Upper lobe of left lung (tissue), 6 donors: ENCODE measurements at regions not wholly inside any gene's neighbourhood (a gene's known extent, or its start where the extent isn't known, plus 50 kb on each side); places are given as distances from the start of the nearest gene placed in this dataset.
"Not testable (repeated sequence)": the region's sequence is repeated elsewhere in the genome, so short reads cannot be mapped to it uniquely, and the experiment has no call there.

Experiments
- ATAC-seq, 2 donors: fragments of 200-7000 bp; cut with Tn5 transposase; one replicate each; pipeline ENCODE4 v1.9.1; 2022; ENCODE audit warnings: mild to moderate bottlenecking in 2 of 2, moderate library complexity in 2 of 2; ENCODE audit not compliant: low FRiP score in 2 of 2
- DNase-seq, 2 donors: peaks; one replicate each; pipeline ENCODE4 v3.0.0-alpha.2; 2019 to 2020
- H3K27ac ChIP-seq, 4 donors: fragments of 200-600 bp; sonication (generic); one replicate each; pipeline ENCODE4 v1.5.1; 2016 to 2019
- H3K27me3 ChIP-seq, 4 donors: fragments of 200-600 bp; sonication (generic); one replicate each; pipeline ENCODE4 v1.5.1; 2017 to 2019
- H3K36me3 ChIP-seq, 4 donors: fragments of 200-600 bp; sonication (generic); one replicate each; pipeline ENCODE4 v1.5.1; 2016 to 2019
- H3K4me1 ChIP-seq, 4 donors: fragments of 200-600 bp; sonication (generic); one replicate each; pipeline ENCODE4 v1.5.1; 2018 to 2019
- H3K4me3 ChIP-seq, 4 donors: fragments of 200-600 bp; sonication (generic); one replicate each; pipeline ENCODE4 v1.5.1; 2017 to 2019; ENCODE audit warnings: mild to moderate bottlenecking in 2 of 4, moderate library complexity in 1 of 4
- H3K9me3 ChIP-seq, 4 donors: fragments of 200-600 bp; sonication (generic); one replicate each; pipeline ENCODE4 v1.5.1; 2018 to 2019
- EP300 ChIP-seq, 4 donors: sonication (generic); formaldehyde crosslinking; IDR thresholded peaks; one replicate each; pipeline ENCODE4 v1.5.1; 2017; ENCODE audit warnings: antibody characterized with exemption in 4 of 4, control low read depth in 2 of 4
- POLR2A ChIP-seq, 4 donors: fragments of 450-650 bp; IDR thresholded peaks; one replicate each; pipeline ENCODE4 v1.5.1; 2016 to 2017; ENCODE audit warnings: antibody characterized with exemption in 4 of 4, mild to moderate bottlenecking in 2 of 4
- POLR2AphosphoS5 ChIP-seq, 2 donors: sonication (generic); formaldehyde crosslinking; IDR thresholded peaks; one replicate each; pipeline ENCODE4 v1.5.1; 2017; ENCODE audit warnings: antibody characterized with exemption in 2 of 2
- WGBS, 2 donors: methylation state at CpG; one replicate each; pipeline ENCODE4 v1.1.5; 2017 to 2018; 5-methylcytosine and 5-hydroxymethylcytosine counted together
- TF ChIP-seq, protein P1 (sequence below), 6 experiments: fragments of 450-650 bp in 4 of 6; fragments of 200-600 bp in 2 of 6; sonication (generic) in 2 of 6; IDR thresholded peaks; one replicate each; pipeline ENCODE4 v1.5.1; 2016 to 2019; ENCODE audit warnings: antibody characterized with exemption in 6 of 6
- donor health status: DM: no; HTN: no; CAD: no; lungs with moderate emphysema.
- donor health status: DM: no; HTN: yes; CAD: no; lungs with severe emphysema.

DNA sequence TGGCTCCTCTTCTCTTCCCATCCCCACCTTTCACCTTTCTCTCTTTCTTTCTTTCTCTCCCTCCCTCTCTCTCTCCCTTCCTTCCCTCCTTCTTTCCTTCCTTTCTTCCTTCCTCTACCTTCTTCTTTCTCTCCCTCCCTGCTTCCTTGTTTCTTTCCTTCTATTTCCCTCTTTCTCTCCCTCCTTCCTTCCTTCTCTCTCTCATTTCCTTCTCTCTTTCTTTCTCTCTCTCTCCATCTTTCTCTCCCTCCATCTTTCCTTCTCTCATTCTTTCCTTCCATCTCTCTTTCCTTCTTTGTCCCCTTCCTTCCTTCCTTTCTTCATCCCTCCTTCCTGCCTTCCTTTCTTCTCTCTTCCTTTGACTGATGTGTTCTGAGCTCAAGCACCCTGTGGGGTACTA, 1467.0 kb upstream of the DEFB115 start:
- TF ChIP-seq POLR2A (IDR thresholded peaks at IDR 0.05) (no peak), POLR2AphosphoS5 (IDR thresholded peaks at IDR 0.05) (no peak), EP300 (IDR thresholded peaks at IDR 0.05) (no peak)
- TF ChIP-seq, protein P1, sequence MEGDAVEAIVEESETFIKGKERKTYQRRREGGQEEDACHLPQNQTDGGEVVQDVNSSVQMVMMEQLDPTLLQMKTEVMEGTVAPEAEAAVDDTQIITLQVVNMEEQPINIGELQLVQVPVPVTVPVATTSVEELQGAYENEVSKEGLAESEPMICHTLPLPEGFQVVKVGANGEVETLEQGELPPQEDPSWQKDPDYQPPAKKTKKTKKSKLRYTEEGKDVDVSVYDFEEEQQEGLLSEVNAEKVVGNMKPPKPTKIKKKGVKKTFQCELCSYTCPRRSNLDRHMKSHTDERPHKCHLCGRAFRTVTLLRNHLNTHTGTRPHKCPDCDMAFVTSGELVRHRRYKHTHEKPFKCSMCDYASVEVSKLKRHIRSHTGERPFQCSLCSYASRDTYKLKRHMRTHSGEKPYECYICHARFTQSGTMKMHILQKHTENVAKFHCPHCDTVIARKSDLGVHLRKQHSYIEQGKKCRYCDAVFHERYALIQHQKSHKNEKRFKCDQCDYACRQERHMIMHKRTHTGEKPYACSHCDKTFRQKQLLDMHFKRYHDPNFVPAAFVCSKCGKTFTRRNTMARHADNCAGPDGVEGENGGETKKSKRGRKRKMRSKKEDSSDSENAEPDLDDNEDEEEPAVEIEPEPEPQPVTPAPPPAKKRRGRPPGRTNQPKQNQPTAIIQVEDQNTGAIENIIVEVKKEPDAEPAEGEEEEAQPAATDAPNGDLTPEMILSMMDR (IDR thresholded peaks at IDR 0.05): no peak
- no peaks in the 10 kb centered on the region for H3K36me3 ChIP-seq
- ATAC-seq (no peak), DNase-seq (no peak)
- no peaks in the 10 kb centered on the region for H3K27me3 ChIP-seq
- H3K27ac ChIP-seq: no peak overlapping the region
- no peak overlapping the region for H3K4me3 ChIP-seq
- H3K9me3 ChIP-seq: peaks cover 0 to 12% (median 0%) of the 10 kb centered on the region in 4 donors
- H3K4me1 ChIP-seq: no peaks in the 10 kb centered on the region

DNA sequence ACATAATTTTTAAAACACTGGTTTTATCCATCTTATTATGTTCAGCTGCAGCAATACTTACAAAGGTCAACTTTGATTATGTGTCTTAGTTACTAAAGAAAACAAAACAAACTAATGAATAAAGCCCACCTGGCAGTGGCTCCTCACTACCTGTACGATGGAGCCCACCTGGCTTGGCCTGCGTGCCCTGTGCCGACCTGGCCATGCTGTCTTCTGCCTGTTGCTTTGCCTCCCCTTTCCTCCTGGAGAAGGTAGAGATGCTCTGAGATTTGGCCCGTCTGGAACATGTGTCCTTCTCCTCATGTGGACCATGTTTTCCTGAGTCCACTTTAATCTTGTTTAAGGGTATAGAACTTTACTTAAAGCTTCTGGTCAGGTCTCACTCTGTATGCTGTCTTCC, 1426.0 kb upstream of the DEFB115 start:
- 50 to 53% methylated on average over 4 of the region's 4 CpGs for WGBS, 2 donors
- H3K27me3 ChIP-seq, H3K27ac ChIP-seq, H3K9me3 ChIP-seq, ATAC-seq, H3K4me3 ChIP-seq, H3K4me1 ChIP-seq, H3K36me3 ChIP-seq: not testable (repeated sequence)
- peak in 1 of 2 donors; percentile 32 for DNase-seq

DNA sequence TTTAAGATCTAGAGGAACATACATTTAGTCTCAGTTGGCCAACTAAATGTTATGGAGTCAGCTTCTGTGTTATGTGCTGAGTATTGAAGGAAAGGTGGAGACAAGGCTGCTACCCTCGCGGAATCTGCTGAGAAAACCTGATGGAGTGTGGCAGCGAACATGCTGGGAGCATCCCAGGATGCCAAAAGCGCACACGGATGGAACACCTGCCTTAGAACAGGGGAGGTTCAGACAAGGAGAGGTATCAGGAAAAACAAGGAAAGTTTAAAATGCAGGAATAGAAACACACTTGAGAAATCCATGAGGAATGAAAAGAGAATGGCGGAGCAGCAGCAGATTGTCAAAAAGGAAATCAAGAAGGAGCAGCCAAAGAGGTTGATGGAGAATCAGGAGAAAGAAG, 1389.5 kb upstream of the DEFB115 start:
- H3K27ac ChIP-seq, H3K27me3 ChIP-seq, H3K9me3 ChIP-seq, H3K36me3 ChIP-seq, H3K4me1 ChIP-seq, DNase-seq, H3K4me3 ChIP-seq, ATAC-seq: not testable (repeated sequence)
- WGBS, 2 donors: 60 to 65% methylated on average over 6 of the region's 6 CpGs

DNA sequence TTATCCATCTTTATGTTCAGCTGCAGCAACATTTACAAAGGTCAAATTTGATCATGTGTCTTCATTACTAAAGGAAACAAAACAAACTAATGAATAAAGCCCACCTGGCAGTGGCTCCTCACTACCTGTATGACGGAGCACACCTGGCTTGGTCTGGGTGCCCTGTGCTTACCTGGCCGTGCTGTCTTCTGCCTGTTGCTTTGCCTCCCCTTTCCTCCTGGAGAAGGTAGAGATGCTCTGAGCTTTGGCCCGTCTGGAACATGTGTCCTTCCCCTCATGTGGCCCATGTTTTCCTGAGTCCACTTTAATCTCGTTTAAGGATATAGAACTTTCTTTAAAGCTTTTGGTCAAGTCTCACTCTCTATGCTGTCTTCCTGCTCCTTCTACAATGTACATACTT, 1388.8 kb upstream of the DEFB115 start:
- not testable (repeated sequence) for DNase-seq, H3K4me3 ChIP-seq, H3K36me3 ChIP-seq, H3K9me3 ChIP-seq, ATAC-seq, H3K4me1 ChIP-seq, H3K27me3 ChIP-seq, H3K27ac ChIP-seq
- WGBS, 2 donors: 55 to 60% methylated on average over 4 of the region's 4 CpGs

DNA sequence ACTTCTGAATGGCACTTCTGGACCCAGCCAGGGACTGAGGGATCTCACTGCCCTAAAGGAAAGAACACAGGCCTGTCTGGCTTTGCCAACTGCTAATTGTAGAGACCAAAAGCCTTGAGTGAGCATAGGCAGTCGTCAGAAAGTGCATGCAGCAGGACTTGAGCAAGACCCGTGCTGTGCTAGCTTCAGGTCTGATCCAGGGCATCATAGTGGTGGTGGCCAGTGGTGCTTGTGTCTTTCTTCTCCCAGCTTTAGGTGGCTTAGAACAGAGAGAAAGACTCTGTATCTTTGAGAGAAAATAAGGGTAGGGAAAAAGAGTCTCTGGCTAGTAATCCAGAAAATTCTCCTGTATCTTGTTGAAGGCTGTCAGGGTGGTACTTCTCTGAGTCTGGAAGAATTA, 1385.6 kb upstream of the DEFB115 start:
- H3K27me3 ChIP-seq, ATAC-seq, H3K27ac ChIP-seq, H3K4me3 ChIP-seq, H3K36me3 ChIP-seq, DNase-seq, H3K4me1 ChIP-seq: not testable (repeated sequence)
- H3K9me3 ChIP-seq: peaks cover 0 to 33% (median 4%) of the 10 kb centered on the region in 4 donors
- 55 to 68% methylated on average over 2 of the region's 2 CpGs for WGBS, 2 donors

DNA sequence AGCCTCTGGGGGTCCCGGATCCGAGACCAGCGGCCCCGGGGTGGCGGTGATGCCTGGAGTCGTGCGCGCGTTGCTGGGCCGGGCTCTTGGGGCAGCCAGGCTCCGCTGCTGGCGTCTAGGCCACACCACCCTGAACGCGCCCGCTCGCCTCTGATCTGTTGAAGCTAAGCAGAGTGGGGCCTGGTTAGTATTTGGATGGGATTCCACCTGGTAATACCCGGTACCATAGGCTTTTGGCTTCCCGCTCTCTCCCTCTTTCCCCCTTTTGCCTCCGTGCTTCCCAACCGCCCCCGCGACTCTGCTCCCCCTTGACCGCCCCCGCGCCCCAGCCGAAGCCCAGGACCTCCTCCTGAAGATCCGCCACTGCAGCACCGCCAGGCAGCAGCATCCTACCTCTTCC, 1383.5 kb upstream of the DEFB115 start:
- no peak for ATAC-seq

DNA sequence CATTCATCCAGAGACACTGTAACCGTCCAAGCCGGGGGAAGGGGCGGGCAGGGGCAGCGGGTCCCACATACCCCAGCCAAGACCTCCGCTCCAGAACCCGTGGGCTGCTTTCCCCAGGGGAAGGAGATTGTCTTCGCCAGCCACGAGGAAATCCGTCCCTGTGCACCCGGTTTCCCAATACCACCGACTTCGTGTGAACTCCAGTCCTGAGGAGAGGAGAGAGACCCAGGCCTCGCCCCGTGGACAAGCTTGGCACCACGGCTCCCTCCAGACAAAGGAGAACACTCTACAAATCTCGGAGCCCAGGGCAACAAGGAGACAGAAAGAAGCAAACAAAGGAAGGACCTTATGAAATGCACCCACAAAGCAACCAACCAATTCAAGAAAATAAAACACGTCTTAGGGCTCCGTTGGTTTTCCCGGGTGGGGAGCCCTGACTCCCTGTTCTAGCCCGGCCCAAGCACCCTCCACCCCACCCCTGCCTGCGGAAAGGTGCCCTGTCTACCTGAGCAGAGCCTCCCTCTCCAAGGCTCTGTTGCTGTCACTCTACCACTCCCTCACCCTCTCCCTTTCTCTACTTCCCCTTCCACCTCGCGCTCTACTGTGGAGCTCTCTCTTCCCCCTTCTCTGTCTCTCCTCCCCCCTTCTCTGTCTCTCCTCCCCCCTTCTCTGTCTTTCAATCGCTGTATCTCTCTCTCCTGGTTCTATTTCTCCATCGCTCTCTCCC, 1382.8 kb upstream of the DEFB115 start:
- Histone ChIP-seq H3K36me3 (no peaks in the 10 kb centered on the region), H3K9me3 (peaks cover 0 to 58% (median 13%) of the 10 kb centered on the region in 4 donors), H3K4me3 (no peak overlapping the region), H3K27me3 (no peaks in the 10 kb centered on the region), H3K27ac (no peak overlapping the region), H3K4me1 (no peaks in the 10 kb centered on the region)
- no peak for ATAC-seq
- WGBS, 2 donors: 75 to 86% methylated on average over 23 of the region's 25 CpGs
- peak in 1 of 2 donors; percentile 25 for DNase-seq
- TF ChIP-seq, protein P1 (IDR thresholded peaks at IDR 0.05): no peak
- TF ChIP-seq POLR2AphosphoS5 (IDR thresholded peaks at IDR 0.05) (no peak), EP300 (IDR thresholded peaks at IDR 0.05) (no peak), POLR2A (IDR thresholded peaks at IDR 0.05) (no peak)

More for the DNA sequence above, 1383.5 kb upstream of the DEFB115 start:
- Histone ChIP-seq H3K27me3 (no peaks in the 10 kb centered on the region), H3K4me3 (no peak overlapping the region), H3K4me1 (no peaks in the 10 kb centered on the region), H3K36me3 (no peaks in the 10 kb centered on the region), H3K27ac (no peak overlapping the region), H3K9me3 (peaks cover 0 to 54% (median 8%) of the 10 kb centered on the region in 4 donors)
- WGBS, 2 donors: 53 to 68% methylated on average over 12 to 25 of the region's 28 CpGs
- TF ChIP-seq EP300 (IDR thresholded peaks at IDR 0.05) (no peak), POLR2AphosphoS5 (IDR thresholded peaks at IDR 0.05) (no peak), POLR2A (IDR thresholded peaks at IDR 0.05) (no peak)
- TF ChIP-seq, protein P1 (IDR thresholded peaks at IDR 0.05): no peak
- peak; percentile 72 to 90 for DNase-seq

DNA sequence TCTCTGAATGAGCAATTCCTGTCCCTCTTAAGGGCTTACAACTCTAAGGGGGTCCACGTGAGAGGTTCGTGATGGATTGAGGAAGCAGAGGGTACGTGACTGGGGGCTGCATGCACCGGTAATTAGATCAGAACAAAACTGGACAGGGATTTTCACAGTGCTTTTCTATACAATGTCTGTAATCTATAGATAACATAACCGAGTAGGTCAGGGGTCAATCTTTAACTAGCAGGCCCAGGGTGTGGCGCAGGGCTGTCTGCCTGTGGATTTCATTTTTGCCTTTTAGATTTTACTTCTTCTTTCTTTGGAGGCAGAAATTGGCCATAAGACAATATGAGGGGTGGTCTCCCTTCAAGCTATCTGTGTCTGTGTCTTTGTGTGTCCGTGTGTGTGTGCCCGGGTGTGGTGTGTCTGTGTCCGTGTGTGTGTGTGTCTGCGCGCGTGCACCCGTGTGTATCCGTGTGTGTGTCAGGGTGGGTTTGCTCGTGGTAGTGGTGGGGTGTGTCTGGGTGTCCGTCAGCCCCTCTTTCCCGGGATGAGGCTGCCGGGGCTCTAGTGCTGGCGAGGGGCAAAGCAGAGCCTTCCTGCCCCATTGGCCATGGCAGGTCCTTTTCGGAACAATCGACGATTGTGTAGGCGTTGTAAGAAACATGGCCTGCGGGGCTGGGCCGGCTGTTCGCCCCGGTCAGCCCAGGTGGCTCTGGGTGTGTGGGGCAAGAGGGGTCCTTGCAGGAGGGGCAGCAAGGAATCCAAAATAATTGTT, 1382.0 kb upstream of the DEFB115 start:
- not testable (repeated sequence) for H3K4me3 ChIP-seq, H3K27ac ChIP-seq, H3K4me1 ChIP-seq, H3K27me3 ChIP-seq, H3K36me3 ChIP-seq
- ATAC-seq (peak; percentile 69 to 81), DNase-seq (peak in 1 of 2 donors; percentile 73)
- WGBS, 2 donors: 77 to 81% methylated on average over 25 to 27 of the region's 27 CpGs
- H3K9me3 ChIP-seq: peaks cover 0 to 58% (median 14%) of the 10 kb centered on the region in 4 donors
